HT1080 (cell line): ENCODE measurements at regions not wholly inside any gene's neighbourhood (a gene's known extent, or its start where the extent isn't known, plus 50 kb on each side); places are given as distances from the start of the nearest gene placed in this dataset.
A peak's percentile ranks its signal among the peaks of the same experiment; 100 is the strongest.
"Not testable (repeated sequence)": the region's sequence is repeated elsewhere in the genome, so short reads cannot be mapped to it uniquely, and the experiment has no call there.

Source experiments
- DNase-seq: peaks from one replicate; pipeline ENCODE4 v3.0.0-alpha.2; 2015; ENCODE audit warnings: low read depth

- no peak for DNase-seq
Observed at GRCh38 chr14:97777622-97778355, 980.6 kb downstream of the VRK1 start.

GRCh38 chr14:97779140-97779539 is 982.0 kb downstream of the VRK1 start:
- DNase-seq = no peak

GRCh38 chr14:97780804-97781203 is 983.6 kb downstream of the VRK1 start:
- DNase-seq = no peak

- no peak for DNase-seq
Observed at GRCh38 chr14:97781961-97782360, 984.8 kb downstream of the VRK1 start.

- no peak for DNase-seq
Observed at GRCh38 chr14:97782871-97783414, 985.8 kb downstream of the VRK1 start.

GRCh38 chr14:97785495-97785894 is 988.3 kb downstream of the VRK1 start:
- no peak for DNase-seq

GRCh38 chr14:97788364-97788763 is 991.2 kb downstream of the VRK1 start:
- no peak for DNase-seq

- no peak for DNase-seq
Observed at GRCh38 chr14:97788846-97789526, 991.8 kb downstream of the VRK1 start.

GRCh38 chr14:97791072-97791471 is 993.9 kb downstream of the VRK1 start:
- DNase-seq = no peak

GRCh38 chr14:97791906-97792305 is 994.7 kb downstream of the VRK1 start:
- DNase-seq = no peak

GRCh38 chr14:97796511-97796910 is 999.3 kb downstream of the VRK1 start:
- peak; percentile 9 for DNase-seq

GRCh38 chr14:97798176-97798575 is 1001.0 kb downstream of the VRK1 start:
- no peak for DNase-seq

GRCh38 chr14:97802430-97803373 is 1005.5 kb downstream of the VRK1 start:
- DNase-seq = peak; percentile 59

- DNase-seq = no peak
Observed at GRCh38 chr14:97804056-97804455, 1006.9 kb downstream of the VRK1 start.

GRCh38 chr14:97806891-97807290 is 1009.7 kb downstream of the VRK1 start:
- DNase-seq = no peak

- not testable (repeated sequence) for DNase-seq
Observed at GRCh38 chr14:97808541-97808940, 1011.4 kb downstream of the VRK1 start.

- DNase-seq = no peak
Observed at GRCh38 chr14:97813556-97813955, 1016.4 kb downstream of the VRK1 start.

GRCh38 chr14:97820781-97821180 is 1023.6 kb downstream of the VRK1 start:
- DNase-seq = no peak

- peak; percentile 11 for DNase-seq
Observed at GRCh38 chr14:97824218-97824617, 1027.0 kb downstream of the VRK1 start.

GRCh38 chr14:97827746-97828145 is 1030.6 kb downstream of the VRK1 start:
- DNase-seq = peak; percentile 11

- DNase-seq = no peak
Observed at GRCh38 chr14:97832776-97833175, 1035.6 kb downstream of the VRK1 start.

GRCh38 chr14:97838986-97839385 is 1041.8 kb downstream of the VRK1 start:
- no peak for DNase-seq
